ENCODE measurements at regions not wholly inside any gene's neighbourhood (a gene's known extent, or its start where the extent isn't known, plus 50 kb on each side); places are given as distances from the start of the nearest gene placed in this dataset.

- Histone ChIP-seq H3K9me3 (ENCODE audit: insufficient read depth, low read depth, low read length) (no peaks in the 10 kb centered on the region), H3K4me1 (ENCODE audit: insufficient read depth, low read length) (no peaks in the 10 kb centered on the region), H3K36me3 (ENCODE audit: insufficient read depth, low read length) (no peaks in the 10 kb centered on the region), H3K4me3 (ENCODE audit: insufficient read depth, low read depth, low read length) (no peak overlapping the region), H4K20me1 (ENCODE audit: insufficient read depth, low read length) (no peaks in the 10 kb centered on the region), H3K27ac (ENCODE audit: low read depth, low read length) (no peak overlapping the region), H3K9ac (ENCODE audit: low read length) (no peak overlapping the region), H3K4me2 (ENCODE audit: low read length) (no peak overlapping the region), H2AFZ (ENCODE audit: low read depth, low read length) (no peak overlapping the region), H3K79me2 (ENCODE audit: insufficient read depth, low read length) (no peaks in the 10 kb centered on the region), H3K27me3 (ENCODE audit: insufficient read depth, low read length) (no peaks in the 10 kb centered on the region)
- no peaks in the 10 kb centered on the region for H3K9me3 Mint-ChIP-seq (ENCODE audit: unreplicated experiment)
- no peak for DNase-seq (ENCODE audit: low read depth)
- no peak overlapping the region for H3K4me3 Mint-ChIP-seq (ENCODE audit: unreplicated experiment)
- H3K4me1 Mint-ChIP-seq (ENCODE audit: low read depth, unreplicated experiment): peaks cover 2% of the 10 kb centered on the region
- no peaks in the 10 kb centered on the region for H3K27me3 Mint-ChIP-seq (ENCODE audit: low read depth, unreplicated experiment)
- no peaks in the 10 kb centered on the region for H3K36me3 Mint-ChIP-seq (ENCODE audit: low read depth, unreplicated experiment)
- H3K27ac Mint-ChIP-seq (ENCODE audit: unreplicated experiment): no peak overlapping the region
- no peak for TF ChIP-seq EZH2 (IDR thresholded peaks at IDR 0.05; ENCODE audit: insufficient read depth, low read length)
- no peak for TF ChIP-seq CTCF (IDR thresholded peaks at IDR 0.05; ENCODE audit: insufficient read depth, low read depth, low read length)
- FAIRE-seq: no peak
These were observed 705.9 kb upstream of the AGA start for GRCh38 chr4:178148106-178148505.

- Mint-ChIP-seq H3K27ac (ENCODE audit: unreplicated experiment) (no peak overlapping the region), H3K36me3 (ENCODE audit: low read depth, unreplicated experiment) (no peaks in the 10 kb centered on the region), H3K4me3 (ENCODE audit: unreplicated experiment) (no peak overlapping the region), H3K9me3 (ENCODE audit: unreplicated experiment) (peaks cover 2% of the 10 kb centered on the region), H3K27me3 (ENCODE audit: low read depth, unreplicated experiment) (no peaks in the 10 kb centered on the region), H3K4me1 (ENCODE audit: low read depth, unreplicated experiment) (no peaks in the 10 kb centered on the region)
- Histone ChIP-seq H3K79me2 (ENCODE audit: insufficient read depth, low read length) (no peaks in the 10 kb centered on the region), H3K4me1 (ENCODE audit: insufficient read depth, low read length) (no peaks in the 10 kb centered on the region), H3K4me3 (ENCODE audit: insufficient read depth, low read depth, low read length) (no peak overlapping the region), H3K27me3 (ENCODE audit: insufficient read depth, low read length) (no peaks in the 10 kb centered on the region), H3K4me2 (ENCODE audit: low read length) (no peak overlapping the region), H3K9ac (ENCODE audit: low read length) (no peak overlapping the region), H3K27ac (ENCODE audit: low read depth, low read length) (no peak overlapping the region), H2AFZ (ENCODE audit: low read depth, low read length) (no peak overlapping the region), H3K9me3 (ENCODE audit: insufficient read depth, low read depth, low read length) (no peaks in the 10 kb centered on the region), H3K36me3 (ENCODE audit: insufficient read depth, low read length) (no peaks in the 10 kb centered on the region), H4K20me1 (ENCODE audit: insufficient read depth, low read length) (no peaks in the 10 kb centered on the region)
- FAIRE-seq (no peak), DNase-seq (ENCODE audit: low read depth) (no peak)
- TF ChIP-seq CTCF (IDR thresholded peaks at IDR 0.05; ENCODE audit: insufficient read depth, low read depth, low read length) (no peak), EZH2 (IDR thresholded peaks at IDR 0.05; ENCODE audit: insufficient read depth, low read length) (no peak)
These were observed 723.2 kb upstream of the AGA start for GRCh38 chr4:178165251-178165950.

- Mint-ChIP-seq H3K4me1 (ENCODE audit: low read depth, unreplicated experiment) (no peaks in the 10 kb centered on the region), H3K27ac (ENCODE audit: unreplicated experiment) (no peak overlapping the region), H3K27me3 (ENCODE audit: low read depth, unreplicated experiment) (no peaks in the 10 kb centered on the region), H3K9me3 (ENCODE audit: unreplicated experiment) (peaks cover 4% of the 10 kb centered on the region), H3K4me3 (ENCODE audit: unreplicated experiment) (no peak overlapping the region), H3K36me3 (ENCODE audit: low read depth, unreplicated experiment) (no peaks in the 10 kb centered on the region)
- Histone ChIP-seq H4K20me1 (ENCODE audit: insufficient read depth, low read length) (no peaks in the 10 kb centered on the region), H3K27ac (ENCODE audit: low read depth, low read length) (no peak overlapping the region), H3K4me1 (ENCODE audit: insufficient read depth, low read length) (no peaks in the 10 kb centered on the region), H3K27me3 (ENCODE audit: insufficient read depth, low read length) (no peaks in the 10 kb centered on the region), H3K4me2 (ENCODE audit: low read length) (no peak overlapping the region), H3K79me2 (ENCODE audit: insufficient read depth, low read length) (no peaks in the 10 kb centered on the region), H3K36me3 (ENCODE audit: insufficient read depth, low read length) (no peaks in the 10 kb centered on the region), H3K4me3 (ENCODE audit: insufficient read depth, low read depth, low read length) (no peak overlapping the region), H3K9ac (ENCODE audit: low read length) (no peak overlapping the region), H3K9me3 (ENCODE audit: insufficient read depth, low read depth, low read length) (no peaks in the 10 kb centered on the region), H2AFZ (ENCODE audit: low read depth, low read length) (no peak overlapping the region)
- TF ChIP-seq CTCF (IDR thresholded peaks at IDR 0.05; ENCODE audit: insufficient read depth, low read depth, low read length): no peak
- TF ChIP-seq EZH2 (IDR thresholded peaks at IDR 0.05; ENCODE audit: insufficient read depth, low read length): no peak
- DNase-seq (ENCODE audit: low read depth) (no peak), FAIRE-seq (no peak)
These were observed 723.7 kb upstream of the AGA start for GRCh38 chr4:178165951-178166308.
